ENCODE measurements at regions not wholly inside any gene's neighbourhood (a gene's known extent, or its start where the extent isn't known, plus 50 kb on each side); places are given as distances from the start of the nearest gene placed in this dataset.

DNA sequence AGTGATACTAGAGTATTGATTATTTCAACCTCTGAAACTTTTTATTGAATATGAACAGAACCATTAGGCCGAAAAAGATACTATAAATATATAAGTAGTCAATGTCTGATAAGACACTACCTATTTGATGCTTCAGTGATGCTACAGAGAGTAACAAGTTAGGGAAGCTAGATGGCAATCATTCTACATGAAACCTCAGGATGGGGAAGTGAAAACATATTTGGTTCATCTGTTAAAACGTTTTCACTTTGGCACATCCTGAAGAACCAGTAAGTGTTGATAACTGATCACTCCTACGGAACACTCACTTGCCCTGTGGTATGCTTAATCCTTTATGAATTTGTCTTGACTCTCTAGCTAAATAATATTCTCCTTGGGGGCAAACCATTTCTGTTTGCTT, 1064.9 kb downstream of the NXPH1 start:
- POLR2A ChIA-PET = no interaction called here
- H3K9me3 ChIP-seq (ENCODE audit: control insufficient read depth in 1 of 2, insufficient read depth in 1 of 2, low read length in 2 of 2) = peaks cover 0 to 8% of the 10 kb centered on the region in 2 experiments
- ATAC-seq (ENCODE audit: poor library complexity) (no peak), DNase-seq (no peak)
- no peaks in the 10 kb centered on the region for H3K27me3 ChIP-seq (ENCODE audit: control insufficient read depth in 1 of 2, insufficient read depth in 2 of 2, low read length in 2 of 2)
- intact Hi-C loops (cut with DNase I, micrococcal nuclease) = no loop called here
- H3K4me1 ChIP-seq (ENCODE audit: insufficient read depth, low read length) = no peaks in the 10 kb centered on the region
- no peak for TF ChIP-seq CTCF (IDR thresholded peaks at IDR 0.05)
- H3K4me3 ChIP-seq (ENCODE audit: low read length) = no peak overlapping the region
- no peaks in the 10 kb centered on the region for H3K27me3 Mint-ChIP-seq
- no peak overlapping the region for H3K4me3 Mint-ChIP-seq
- H3K27ac ChIP-seq (ENCODE audit: low read depth in 1 of 2, low read length in 2 of 2) = no peak overlapping the region
- H3K36me3 ChIP-seq (ENCODE audit: insufficient read depth, low read length) = no peaks in the 10 kb centered on the region
- H3K36me3 Mint-ChIP-seq (ENCODE audit: low read depth) = no peaks in the 10 kb centered on the region
- CTCF ChIA-PET = no interaction called here
- peaks cover 11% of the 10 kb centered on the region for H3K9me3 Mint-ChIP-seq
- H3K27ac Mint-ChIP-seq = no peak overlapping the region
- H3K4me1 Mint-ChIP-seq (ENCODE audit: low read depth) = no peaks in the 10 kb centered on the region

DNA sequence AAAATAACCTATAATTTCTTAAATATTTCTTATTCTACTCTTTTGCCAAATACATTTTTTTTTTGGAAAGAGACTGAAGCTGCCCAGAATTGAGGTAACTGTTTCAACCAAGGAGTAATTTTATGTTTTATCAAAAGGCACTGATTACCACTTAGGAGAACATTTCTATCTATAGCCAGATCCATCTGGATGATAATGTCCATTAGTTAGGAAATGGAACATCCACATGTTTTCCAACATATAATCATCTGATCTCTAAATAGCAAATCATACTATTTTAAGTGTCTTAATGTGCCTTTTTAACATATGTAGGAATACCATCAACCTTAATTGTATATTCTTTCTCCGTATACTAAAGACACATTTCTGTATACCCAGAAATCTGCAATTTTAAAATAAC, 1068.9 kb downstream of the NXPH1 start:
- Histone ChIP-seq H3K4me3 (ENCODE audit: low read length) (no peak overlapping the region), H3K27me3 (ENCODE audit: control insufficient read depth in 1 of 2, insufficient read depth in 2 of 2, low read length in 2 of 2) (no peaks in the 10 kb centered on the region), H3K4me1 (ENCODE audit: insufficient read depth, low read length) (no peaks in the 10 kb centered on the region), H3K27ac (ENCODE audit: low read depth in 1 of 2, low read length in 2 of 2) (no peak overlapping the region), H3K36me3 (ENCODE audit: insufficient read depth, low read length) (no peaks in the 10 kb centered on the region), H3K9me3 (ENCODE audit: control insufficient read depth in 1 of 2, insufficient read depth in 1 of 2, low read length in 2 of 2) (peaks cover 0 to 4% of the 10 kb centered on the region in 2 experiments)
- Mint-ChIP-seq H3K27ac (no peak overlapping the region), H3K4me1 (ENCODE audit: low read depth) (no peaks in the 10 kb centered on the region), H3K4me3 (no peak overlapping the region), H3K36me3 (ENCODE audit: low read depth) (no peaks in the 10 kb centered on the region), H3K27me3 (no peaks in the 10 kb centered on the region), H3K9me3 (peaks cover 7% of the 10 kb centered on the region)
- TF ChIP-seq CTCF (IDR thresholded peaks at IDR 0.05) = no peak
- ATAC-seq (ENCODE audit: poor library complexity) (no peak), DNase-seq (no peak)
- intact Hi-C loops (cut with DNase I, micrococcal nuclease) = no loop called here
- CTCF ChIA-PET = no interaction called here
- POLR2A ChIA-PET = no interaction called here

- Mint-ChIP-seq H3K4me1 (ENCODE audit: low read depth) (no peaks in the 10 kb centered on the region), H3K9me3 (peaks cover 7% of the 10 kb centered on the region), H3K27ac (no peak overlapping the region), H3K4me3 (no peak overlapping the region), H3K27me3 (no peaks in the 10 kb centered on the region), H3K36me3 (ENCODE audit: low read depth) (no peaks in the 10 kb centered on the region)
- POLR2A ChIA-PET = no interaction called here
- Histone ChIP-seq H3K27ac (ENCODE audit: low read depth in 1 of 2, low read length in 2 of 2) (no peak overlapping the region), H3K4me1 (ENCODE audit: insufficient read depth, low read length) (no peaks in the 10 kb centered on the region), H3K36me3 (ENCODE audit: insufficient read depth, low read length) (no peaks in the 10 kb centered on the region), H3K9me3 (ENCODE audit: control insufficient read depth in 1 of 2, insufficient read depth in 1 of 2, low read length in 2 of 2) (peaks cover 0 to 4% of the 10 kb centered on the region in 2 experiments), H3K4me3 (ENCODE audit: low read length) (no peak overlapping the region), H3K27me3 (ENCODE audit: control insufficient read depth in 1 of 2, insufficient read depth in 2 of 2, low read length in 2 of 2) (no peaks in the 10 kb centered on the region)
- CTCF ChIA-PET = no interaction called here
- ATAC-seq (ENCODE audit: poor library complexity) = no peak
- no peak for DNase-seq
- no peak for TF ChIP-seq CTCF (IDR thresholded peaks at IDR 0.05)
- intact Hi-C loops (cut with DNase I, micrococcal nuclease) = no loop called here
These were observed 1071.3 kb downstream of the NXPH1 start for GRCh38 chr7:9504678-9505077.
